NCI-H2227 (cell line): ENCODE measurements at regions not wholly inside any gene's neighbourhood (a gene's known extent, or its start where the extent isn't known, plus 50 kb on each side); places are given as distances from the start of the nearest gene placed in this dataset.
A peak's percentile ranks its signal among the peaks of the same experiment; 100 is the strongest.
"Not testable (repeated sequence)": the region's sequence is repeated elsewhere in the genome, so short reads cannot be mapped to it uniquely, and the experiment has no call there.

ENCODE experiments used
- DNase-seq: peaks from one replicate; lab custom pipeline; 2025; ENCODE audit not compliant: unreplicated experiment; lab: John Stamatoyannopoulos, UW

GRCh38 chr6:139886396-139886795 lies 511.9 kb upstream of the CITED2 start:
- DNase-seq: no peak

GRCh38 chr6:139885909-139886308 lies 511.5 kb upstream of the CITED2 start:
- no peak for DNase-seq

- no peak for DNase-seq
Observed at GRCh38 chr6:139883776-139884175, 509.3 kb upstream of the CITED2 start.

GRCh38 chr6:139882977-139883728 lies 508.7 kb upstream of the CITED2 start:
- peak; percentile 9 for DNase-seq

GRCh38 chr6:139882234-139882633 lies 507.8 kb upstream of the CITED2 start:
- DNase-seq: no peak

- DNase-seq: peak; percentile 18
Observed at GRCh38 chr6:139881728-139882211, 507.3 kb upstream of the CITED2 start.

GRCh38 chr6:139881236-139881635 lies 506.8 kb upstream of the CITED2 start:
- DNase-seq: peak; percentile 17

- no peak for DNase-seq
Observed at GRCh38 chr6:139879823-139880356, 505.4 kb upstream of the CITED2 start.

- DNase-seq: not testable (repeated sequence)
Observed at GRCh38 chr6:139879241-139879640, 504.8 kb upstream of the CITED2 start.

- no peak for DNase-seq
Observed at GRCh38 chr6:139877828-139878405, 503.5 kb upstream of the CITED2 start.

- DNase-seq: no peak
Observed at GRCh38 chr6:139872665-139873064, 498.2 kb upstream of the CITED2 start.

GRCh38 chr6:139871803-139872510 lies 497.5 kb upstream of the CITED2 start:
- no peak for DNase-seq

GRCh38 chr6:139871165-139871710 lies 496.8 kb upstream of the CITED2 start:
- no peak for DNase-seq

GRCh38 chr6:139868576-139868975 lies 494.1 kb upstream of the CITED2 start:
- no peak for DNase-seq

- DNase-seq: no peak
Observed at GRCh38 chr6:139863964-139864363, 489.5 kb upstream of the CITED2 start.

- no peak for DNase-seq
Observed at GRCh38 chr6:139863346-139863745, 488.9 kb upstream of the CITED2 start.

- no peak for DNase-seq
Observed at GRCh38 chr6:139862311-139862710, 487.9 kb upstream of the CITED2 start.

- DNase-seq: no peak
Observed at GRCh38 chr6:139860203-139860602, 485.8 kb upstream of the CITED2 start.

GRCh38 chr6:139858429-139858828 lies 484.0 kb upstream of the CITED2 start:
- no peak for DNase-seq

GRCh38 chr6:139857143-139857542 lies 482.7 kb upstream of the CITED2 start:
- no peak for DNase-seq

- no peak for DNase-seq
Observed at GRCh38 chr6:139856562-139856961, 482.1 kb upstream of the CITED2 start.
